ENCODE measurements at regions not wholly inside any gene's neighbourhood (a gene's known extent, or its start where the extent isn't known, plus 50 kb on each side); places are given as distances from the start of the nearest gene placed in this dataset.

DNA sequence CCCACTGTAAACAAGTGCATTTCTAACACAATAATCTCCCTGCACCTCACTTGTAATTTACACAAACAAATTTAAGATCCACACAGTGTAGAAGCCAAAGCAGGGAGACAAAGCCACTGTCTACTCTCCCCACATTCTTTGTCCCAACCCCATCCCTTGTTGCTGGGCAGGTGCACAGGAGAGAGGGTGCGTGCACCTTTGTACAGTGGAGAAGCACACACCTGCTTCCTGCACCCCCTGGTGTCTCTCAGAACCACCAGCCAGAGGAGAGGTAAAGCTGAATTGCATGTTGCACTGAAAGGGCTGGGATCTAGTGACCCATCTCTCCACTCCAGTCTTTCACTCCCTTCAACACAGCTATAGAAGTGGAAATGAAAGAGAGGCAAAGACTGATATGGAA, 51.4 kb upstream of the IFNG-AS1 start:
- TF ChIP-seq POLR2A (IDR thresholded peaks at IDR 0.05), result no peak
- TF ChIP-seq, protein P1, sequence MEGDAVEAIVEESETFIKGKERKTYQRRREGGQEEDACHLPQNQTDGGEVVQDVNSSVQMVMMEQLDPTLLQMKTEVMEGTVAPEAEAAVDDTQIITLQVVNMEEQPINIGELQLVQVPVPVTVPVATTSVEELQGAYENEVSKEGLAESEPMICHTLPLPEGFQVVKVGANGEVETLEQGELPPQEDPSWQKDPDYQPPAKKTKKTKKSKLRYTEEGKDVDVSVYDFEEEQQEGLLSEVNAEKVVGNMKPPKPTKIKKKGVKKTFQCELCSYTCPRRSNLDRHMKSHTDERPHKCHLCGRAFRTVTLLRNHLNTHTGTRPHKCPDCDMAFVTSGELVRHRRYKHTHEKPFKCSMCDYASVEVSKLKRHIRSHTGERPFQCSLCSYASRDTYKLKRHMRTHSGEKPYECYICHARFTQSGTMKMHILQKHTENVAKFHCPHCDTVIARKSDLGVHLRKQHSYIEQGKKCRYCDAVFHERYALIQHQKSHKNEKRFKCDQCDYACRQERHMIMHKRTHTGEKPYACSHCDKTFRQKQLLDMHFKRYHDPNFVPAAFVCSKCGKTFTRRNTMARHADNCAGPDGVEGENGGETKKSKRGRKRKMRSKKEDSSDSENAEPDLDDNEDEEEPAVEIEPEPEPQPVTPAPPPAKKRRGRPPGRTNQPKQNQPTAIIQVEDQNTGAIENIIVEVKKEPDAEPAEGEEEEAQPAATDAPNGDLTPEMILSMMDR (IDR thresholded peaks at IDR 0.05), result no peak
- no peak for TF ChIP-seq EP300 (IDR thresholded peaks at IDR 0.05)

Data from ovary (tissue), 3 donors.